B cell (primary cell): ENCODE measurements at regions not wholly inside any gene's neighbourhood (a gene's known extent, or its start where the extent isn't known, plus 50 kb on each side); places are given as distances from the start of the nearest gene placed in this dataset.

Source experiments
- ATAC-seq: fragments of 200-7000 bp; cut with Tn5 transposase; one replicate; pipeline ENCODE4 v1.10.0; 2021; ENCODE audit warnings: low read depth, mild to moderate bottlenecking, moderate number of reproducible peaks, moderate library complexity
- CTCF ChIA-PET: fragments of 350-600 bp; sonication (Branson Sonifier 250); formaldehyde crosslinking; loops from one replicate; lab custom pipeline; 2021; ENCODE audit warnings: antibody characterized with exemption, inconsistent platforms; lab: Charles Lee
- POLR2A ChIA-PET: fragments of 350-600 bp; sonication (Branson Sonifier 250); formaldehyde crosslinking; loops from one replicate; lab custom pipeline; 2021; ENCODE audit warnings: antibody characterized with exemption; lab: Charles Lee
- DNase-seq: peaks from one replicate; pipeline ENCODE4 v3.0.0; 2013
- H2AFZ ChIP-seq: 2 replicates; pipeline ENCODE4 v1.6.1; 2012; ENCODE audit warnings: mild to moderate bottlenecking, low read depth, low read length; ENCODE audit not compliant: insufficient read depth, poor library complexity, severe bottlenecking
- H3K27ac ChIP-seq, 2 donors: 1 replicate in 1 of 2; 2 replicates in 1 of 2; pipeline ENCODE4 v1.5.1; 2012 to 2013; ENCODE audit warnings: low read length in 2 of 2, mild to moderate bottlenecking in 2 of 2, moderate library complexity in 1 of 2
- H3K27me3 ChIP-seq, 4 experiments: fragments of 200-600 bp in 1 of 4; sonication (generic) in 1 of 4; replicated peaks in 1 of 4; 1 replicate in 2 of 4; 2 replicates in 2 of 4; pipeline versions ENCODE4 v1.6.1 to v1.7.0; 2013 to 2016; ENCODE audit warnings: low read length in 3 of 4, mild to moderate bottlenecking in 2 of 4, mixed read lengths in 1 of 4, moderate library complexity in 1 of 4; ENCODE audit not compliant: insufficient read depth in 4 of 4, control insufficient read depth in 3 of 4; ENCODE audit errors: control extremely low read depth in 1 of 4
- H3K36me3 ChIP-seq, 2 experiments: replicated peaks in 1 of 2; 1 replicate in 1 of 2; 2 replicates in 1 of 2; pipeline versions ENCODE4 v1.6.1 to v1.7.1; 2013; ENCODE audit warnings: low read length in 1 of 2; ENCODE audit not compliant: insufficient read depth in 2 of 2, control insufficient read depth in 1 of 2; ENCODE audit errors: control extremely low read depth in 1 of 2, extremely low read depth in 1 of 2
- H3K4me1 ChIP-seq, 2 donors: fragments of 200-600 bp in 1 of 2; sonication (generic) in 1 of 2; 1 replicate in 1 of 2; 2 replicates in 1 of 2; pipeline versions ENCODE4 v1.5.1 to v1.6.1; 2013 to 2017; ENCODE audit warnings: low read length in 2 of 2; ENCODE audit not compliant: control insufficient read depth in 2 of 2, insufficient read depth in 2 of 2
- H3K4me2 ChIP-seq: replicated peaks from 2 replicates; pipeline ENCODE3; 2012; ENCODE audit warnings: mild to moderate bottlenecking, low read depth, low read length; ENCODE audit not compliant: poor library complexity, severe bottlenecking
- H3K4me3 ChIP-seq, 5 experiments: fragments of 200-600 bp in 1 of 5; sonication (generic) in 1 of 5; 1 replicate in 3 of 5; 2 replicates in 2 of 5; pipeline versions ENCODE4 v1.5.1 to v1.7.0; 2011 to 2016; ENCODE audit warnings: low read length in 4 of 5, mild to moderate bottlenecking in 4 of 5, low read depth in 2 of 5, control low read depth in 1 of 5, moderate library complexity in 1 of 5; ENCODE audit not compliant: insufficient read depth in 1 of 5; ENCODE audit errors: control extremely low read depth in 1 of 5, extremely low read depth in 1 of 5
- H3K79me2 ChIP-seq: fragments of 200-600 bp; sonication (generic); one replicate; pipeline ENCODE4 v1.6.0; 2016; ENCODE audit warnings: low read length; ENCODE audit not compliant: control insufficient read depth, insufficient read depth
- H3K9ac ChIP-seq: fragments of 200-600 bp; sonication (generic); 2 replicates; pipeline ENCODE4 v1.6.1; 2017; ENCODE audit warnings: mild to moderate bottlenecking, low read length, moderate library complexity
- H3K9me3 ChIP-seq, 3 donors: one replicate each; pipeline versions ENCODE4 v1.6.1 to v1.7.1; 2013; ENCODE audit warnings: low read length in 2 of 3; ENCODE audit not compliant: control insufficient read depth in 2 of 3, insufficient read depth in 1 of 3; ENCODE audit errors: control extremely low read depth in 1 of 3
- H4K20me1 ChIP-seq: 2 replicates; pipeline ENCODE4 v1.6.0; 2012; ENCODE audit warnings: mild to moderate bottlenecking, low read length; ENCODE audit not compliant: insufficient read depth, control insufficient read depth, poor library complexity, severe bottlenecking
- H3K27ac Mint-ChIP-seq: one replicate; pipeline ENCODE4 v1.8.0; 2021; ENCODE audit warnings: mixed read lengths
- H3K27me3 Mint-ChIP-seq: one replicate; pipeline ENCODE4 v1.8.0; 2021; ENCODE audit warnings: mixed read lengths
- H3K4me1 Mint-ChIP-seq: one replicate; pipeline ENCODE4 v1.8.0; 2021; ENCODE audit warnings: mixed read lengths
- H3K4me3 Mint-ChIP-seq: one replicate; pipeline ENCODE4 v1.8.0; 2021; ENCODE audit warnings: mixed read lengths
- H3K9me3 Mint-ChIP-seq: one replicate; pipeline ENCODE4 v1.8.0; 2022; ENCODE audit warnings: mixed read lengths; ENCODE audit not compliant: insufficient read depth
- EZH2 ChIP-seq: IDR thresholded peaks from 2 replicates; pipeline ENCODE4 v1.6.1; 2012; ENCODE audit warnings: borderline replicate concordance, low read depth, mild to moderate bottlenecking, moderate library complexity, low read length; ENCODE audit not compliant: insufficient read depth, poor library complexity, severe bottlenecking
- WGBS: methylation state at CpG from one replicate; pipeline ENCODE4 v1.1.5; 2013; ENCODE audit warnings: missing lambda C conversion rate; ENCODE audit not compliant: insufficient coverage; 5-methylcytosine and 5-hydroxymethylcytosine counted together
- intact Hi-C: fragments of 100-400 bp; cut with micrococcal nuclease; formaldehyde crosslinking; loops from one replicate; pipeline ENCODE4 v1.10.0; 2022
- TF ChIP-seq, protein P1 (sequence below): fragments of 200-600 bp; IDR thresholded peaks from one replicate; pipeline ENCODE4 v1.8.0; 2022; ENCODE audit warnings: antibody characterized with exemption, mild to moderate bottlenecking

DNA sequence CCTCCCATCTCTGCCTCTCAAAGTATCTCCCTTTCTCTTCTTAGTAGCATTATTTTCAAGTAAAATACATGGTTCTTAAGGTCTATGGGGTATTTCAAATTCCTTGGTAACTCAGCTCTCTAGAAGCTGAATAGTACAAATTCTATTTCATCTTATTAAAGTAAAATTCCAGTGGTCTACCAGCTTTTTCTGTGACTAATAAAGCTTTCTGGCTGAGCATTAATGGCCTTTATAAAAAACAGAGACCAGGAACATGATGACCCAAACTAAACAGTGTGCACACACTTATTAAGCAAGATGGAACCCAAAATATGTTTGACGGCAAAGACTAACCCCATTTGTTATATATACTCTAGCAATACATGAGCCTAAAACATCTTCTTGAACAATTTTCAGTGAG is 142.6 kb downstream of the OR2K2 start:
- H3K27ac ChIP-seq, result no peak overlapping the region
- no peak overlapping the region for H3K27ac Mint-ChIP-seq
- H3K79me2 ChIP-seq, result no peaks in the 10 kb centered on the region
- no peaks in the 10 kb centered on the region for H3K27me3 Mint-ChIP-seq
- no peaks in the 10 kb centered on the region for H4K20me1 ChIP-seq
- H3K4me3 ChIP-seq, result no peak overlapping the region
- no peaks in the 10 kb centered on the region for H3K9me3 Mint-ChIP-seq
- no peak overlapping the region for H3K9ac ChIP-seq
- H3K9me3 ChIP-seq, result no peaks in the 10 kb centered on the region
- ATAC-seq (no peak), DNase-seq (no peak)
- H3K36me3 ChIP-seq, result no peaks in the 10 kb centered on the region
- WGBS, result no CpG with 5 or more reads among the region's 1 CpG
- H3K4me3 Mint-ChIP-seq, result no peak overlapping the region
- POLR2A ChIA-PET, result no interaction called here
- CTCF ChIA-PET, result no interaction called here
- no peak overlapping the region for H3K4me2 ChIP-seq
- no peak overlapping the region for H2AFZ ChIP-seq
- no peaks in the 10 kb centered on the region for H3K27me3 ChIP-seq
- no peak for TF ChIP-seq EZH2
- TF ChIP-seq, protein P1, sequence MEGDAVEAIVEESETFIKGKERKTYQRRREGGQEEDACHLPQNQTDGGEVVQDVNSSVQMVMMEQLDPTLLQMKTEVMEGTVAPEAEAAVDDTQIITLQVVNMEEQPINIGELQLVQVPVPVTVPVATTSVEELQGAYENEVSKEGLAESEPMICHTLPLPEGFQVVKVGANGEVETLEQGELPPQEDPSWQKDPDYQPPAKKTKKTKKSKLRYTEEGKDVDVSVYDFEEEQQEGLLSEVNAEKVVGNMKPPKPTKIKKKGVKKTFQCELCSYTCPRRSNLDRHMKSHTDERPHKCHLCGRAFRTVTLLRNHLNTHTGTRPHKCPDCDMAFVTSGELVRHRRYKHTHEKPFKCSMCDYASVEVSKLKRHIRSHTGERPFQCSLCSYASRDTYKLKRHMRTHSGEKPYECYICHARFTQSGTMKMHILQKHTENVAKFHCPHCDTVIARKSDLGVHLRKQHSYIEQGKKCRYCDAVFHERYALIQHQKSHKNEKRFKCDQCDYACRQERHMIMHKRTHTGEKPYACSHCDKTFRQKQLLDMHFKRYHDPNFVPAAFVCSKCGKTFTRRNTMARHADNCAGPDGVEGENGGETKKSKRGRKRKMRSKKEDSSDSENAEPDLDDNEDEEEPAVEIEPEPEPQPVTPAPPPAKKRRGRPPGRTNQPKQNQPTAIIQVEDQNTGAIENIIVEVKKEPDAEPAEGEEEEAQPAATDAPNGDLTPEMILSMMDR, result no peak
- intact Hi-C loops, result no loop called here
- no peaks in the 10 kb centered on the region for H3K4me1 Mint-ChIP-seq
- no peaks in the 10 kb centered on the region for H3K4me1 ChIP-seq

DNA sequence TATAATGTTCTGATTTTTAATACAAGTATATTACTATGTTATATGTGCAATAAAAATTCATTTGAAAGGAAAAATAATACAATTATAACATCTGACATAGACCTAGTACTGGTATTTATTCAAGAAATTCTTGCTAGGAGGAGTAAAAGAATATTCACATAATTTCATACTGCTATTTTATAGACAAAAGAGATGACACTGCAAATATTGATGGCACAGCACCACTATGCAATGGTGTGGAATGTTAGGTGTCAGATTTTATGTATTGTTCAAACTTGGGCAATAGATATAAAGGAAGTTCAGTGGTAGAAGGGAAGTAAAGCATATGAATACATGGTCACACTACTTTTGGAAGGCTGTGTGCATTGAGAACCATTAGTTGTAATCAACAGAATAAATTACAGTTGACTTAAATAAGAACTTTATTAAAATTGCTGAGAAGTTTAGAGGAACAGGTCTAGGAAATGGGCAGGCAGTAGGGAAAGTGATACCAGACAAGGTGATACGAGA is 143.9 kb downstream of the OR2K2 start:
- no peaks in the 10 kb centered on the region for H3K27me3 Mint-ChIP-seq
- H3K9me3 ChIP-seq, result no peaks in the 10 kb centered on the region
- WGBS, result 86% methylated on average over 1 of the region's 1 CpG
- no peak overlapping the region for H2AFZ ChIP-seq
- H3K4me3 ChIP-seq, result no peak overlapping the region
- no peak overlapping the region for H3K4me2 ChIP-seq
- H3K79me2 ChIP-seq, result no peaks in the 10 kb centered on the region
- no peaks in the 10 kb centered on the region for H4K20me1 ChIP-seq
- H3K4me1 ChIP-seq, result no peaks in the 10 kb centered on the region
- no peak for DNase-seq
- no peak overlapping the region for H3K27ac Mint-ChIP-seq
- POLR2A ChIA-PET, result no interaction called here
- no peak overlapping the region for H3K9ac ChIP-seq
- no peak overlapping the region for H3K27ac ChIP-seq
- H3K4me3 Mint-ChIP-seq, result no peak overlapping the region
- no peaks in the 10 kb centered on the region for H3K4me1 Mint-ChIP-seq
- intact Hi-C loops, result no loop called here
- ATAC-seq, result no peak
- H3K9me3 Mint-ChIP-seq, result no peaks in the 10 kb centered on the region
- H3K27me3 ChIP-seq, result no peaks in the 10 kb centered on the region
- H3K36me3 ChIP-seq, result no peaks in the 10 kb centered on the region
- CTCF ChIA-PET, result no interaction called here
- no peak for TF ChIP-seq EZH2
- TF ChIP-seq, protein P1, result no peak
